SU-DHL-6 (cell line): ENCODE measurements at regions not wholly inside any gene's neighbourhood (a gene's known extent, or its start where the extent isn't known, plus 50 kb on each side); places are given as distances from the start of the nearest gene placed in this dataset.

Source experiments
- EZH2phosphoT487 ChIP-seq: fragments of 200-600 bp; sonication (generic), shearing (Covaris generic); conservative IDR thresholded peaks from 2 replicates; pipeline ENCODE4 v1.6.1; 2018; ENCODE audit warnings: mild to moderate bottlenecking, antibody characterized with exemption, low read length, moderate library complexity, mixed read lengths
- TF ChIP-seq, protein P1 (sequence below): fragments of 200-600 bp; sonication (generic); IDR thresholded peaks from one replicate; pipeline ENCODE4 v1.5.1; 2017; ENCODE audit warnings: antibody characterized with exemption, mild to moderate bottlenecking, low read length, moderate library complexity; ENCODE audit not compliant: insufficient read depth, poor library complexity, severe bottlenecking

DNA sequence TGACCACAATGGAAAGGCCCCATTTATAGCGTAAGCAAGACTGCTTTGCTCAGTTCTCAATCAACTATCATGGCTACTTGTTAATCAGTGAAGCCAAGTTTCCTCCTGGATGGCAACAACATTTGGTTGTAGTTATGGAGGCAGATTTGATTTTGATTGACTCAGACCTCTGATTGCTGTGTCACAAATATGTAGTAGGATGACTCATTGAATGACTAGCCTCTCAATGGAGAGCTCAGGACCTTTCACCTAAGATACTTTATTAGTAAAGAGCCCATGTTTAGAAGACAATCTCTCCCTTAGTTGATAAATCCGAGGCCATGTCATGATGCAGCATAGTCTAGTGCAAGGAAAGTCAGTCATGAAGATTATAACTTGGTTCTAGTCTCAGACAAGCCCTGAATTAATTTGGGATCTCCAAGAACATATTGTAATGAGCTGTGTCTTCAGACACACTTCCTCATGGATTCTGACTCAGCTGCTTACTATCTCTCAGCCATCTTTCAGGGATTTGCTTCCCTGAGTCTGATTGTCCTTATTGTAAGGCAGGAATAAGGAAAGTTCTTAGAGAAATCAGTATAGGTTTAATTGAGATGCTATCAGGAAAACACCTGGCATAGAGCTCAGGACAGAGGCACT, 397.4 kb upstream of the TMCO5A start:
- TF ChIP-seq, protein P1, sequence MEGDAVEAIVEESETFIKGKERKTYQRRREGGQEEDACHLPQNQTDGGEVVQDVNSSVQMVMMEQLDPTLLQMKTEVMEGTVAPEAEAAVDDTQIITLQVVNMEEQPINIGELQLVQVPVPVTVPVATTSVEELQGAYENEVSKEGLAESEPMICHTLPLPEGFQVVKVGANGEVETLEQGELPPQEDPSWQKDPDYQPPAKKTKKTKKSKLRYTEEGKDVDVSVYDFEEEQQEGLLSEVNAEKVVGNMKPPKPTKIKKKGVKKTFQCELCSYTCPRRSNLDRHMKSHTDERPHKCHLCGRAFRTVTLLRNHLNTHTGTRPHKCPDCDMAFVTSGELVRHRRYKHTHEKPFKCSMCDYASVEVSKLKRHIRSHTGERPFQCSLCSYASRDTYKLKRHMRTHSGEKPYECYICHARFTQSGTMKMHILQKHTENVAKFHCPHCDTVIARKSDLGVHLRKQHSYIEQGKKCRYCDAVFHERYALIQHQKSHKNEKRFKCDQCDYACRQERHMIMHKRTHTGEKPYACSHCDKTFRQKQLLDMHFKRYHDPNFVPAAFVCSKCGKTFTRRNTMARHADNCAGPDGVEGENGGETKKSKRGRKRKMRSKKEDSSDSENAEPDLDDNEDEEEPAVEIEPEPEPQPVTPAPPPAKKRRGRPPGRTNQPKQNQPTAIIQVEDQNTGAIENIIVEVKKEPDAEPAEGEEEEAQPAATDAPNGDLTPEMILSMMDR, result no peak
- no peak for TF ChIP-seq EZH2phosphoT487
